GM19372 (cell line): ENCODE measurements at regions not wholly inside any gene's neighbourhood (a gene's known extent, or its start where the extent isn't known, plus 50 kb on each side); places are given as distances from the start of the nearest gene placed in this dataset.

Experiments
- ATAC-seq: cut with Tn5 transposase; IDR thresholded peaks from one replicate; pipeline ENCODE4 v1.9.1; 2021; ENCODE audit warnings: mild to moderate bottlenecking, low read depth, moderate library complexity; ENCODE audit not compliant: unreplicated experiment

DNA sequence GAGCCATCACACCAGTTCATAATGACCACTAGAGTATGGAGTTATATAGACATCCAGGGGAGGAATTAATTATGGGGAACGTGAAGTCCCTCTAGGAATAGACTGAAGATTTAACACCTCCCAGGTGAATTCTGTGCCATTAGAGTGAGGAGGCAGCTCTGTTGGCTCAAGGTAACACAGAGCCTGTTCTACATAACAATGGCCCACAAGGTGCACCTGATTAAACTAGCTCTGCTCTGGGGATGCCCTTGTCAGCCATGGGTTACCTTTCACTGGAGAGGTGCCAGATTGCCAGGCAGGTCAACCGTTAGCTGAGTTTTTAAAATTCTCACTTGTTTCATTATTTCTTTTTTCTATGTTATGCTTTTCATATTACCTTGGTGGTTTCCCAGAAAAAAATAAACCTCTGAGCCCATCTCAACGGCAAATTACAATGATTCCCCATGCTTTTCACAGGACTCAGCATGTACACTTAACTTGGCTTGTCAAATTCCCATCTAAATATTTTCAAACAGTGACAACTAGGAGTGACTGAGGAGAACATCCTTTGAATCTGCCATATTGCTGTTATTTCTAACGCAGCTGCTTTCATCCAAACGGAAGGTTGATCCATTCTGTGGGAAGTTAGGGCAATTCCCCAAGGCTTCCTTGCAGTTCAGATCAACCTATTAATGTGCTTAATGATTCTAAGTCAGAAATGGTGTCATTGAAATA, 512.9 kb downstream of the MCTP2 start:
- ATAC-seq: no peak

DNA sequence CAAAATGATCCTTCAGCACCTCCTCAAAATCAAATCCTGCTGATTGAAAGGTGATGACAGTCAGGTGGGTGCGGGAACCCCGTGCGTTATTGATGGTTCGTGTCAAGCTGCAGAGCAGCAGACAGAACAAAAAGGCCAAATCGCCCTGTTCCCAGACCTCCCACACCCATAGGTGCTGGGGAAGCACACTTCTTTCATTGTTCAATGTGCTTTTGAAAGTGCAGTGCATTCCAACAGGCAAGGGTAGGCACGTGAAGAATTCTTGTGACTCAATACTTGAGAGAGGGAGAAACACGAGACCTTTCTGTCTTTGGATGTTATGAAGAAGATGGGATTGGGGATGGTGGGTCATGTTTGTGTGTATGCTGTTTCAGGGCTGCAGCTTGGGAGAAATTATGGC, 514.0 kb downstream of the MCTP2 start:
- ATAC-seq: no peak

- no peak for ATAC-seq
Observed at GRCh38 chr15:94747510-94747909, 516.1 kb downstream of the MCTP2 start.

- no peak for ATAC-seq
Observed at GRCh38 chr15:94749811-94750617, 518.7 kb downstream of the MCTP2 start.

DNA sequence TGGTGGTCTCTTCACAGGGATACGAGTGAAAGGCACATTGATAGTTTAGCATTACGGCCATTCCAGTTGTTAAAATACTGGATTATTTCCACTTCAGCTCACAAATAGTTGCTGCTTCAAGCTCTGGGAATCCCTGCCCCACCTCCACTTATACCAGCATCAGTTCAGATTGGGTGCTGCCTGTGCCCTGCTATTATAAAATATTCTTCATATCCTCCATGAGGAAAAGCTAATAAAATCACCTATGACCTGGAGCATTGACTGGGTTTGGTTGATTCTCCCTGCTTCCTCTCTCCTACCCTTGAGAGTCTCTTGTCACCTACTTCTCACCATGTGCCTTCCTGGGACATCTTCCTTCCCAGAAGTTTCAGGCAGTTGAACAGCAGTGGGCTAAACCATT, 529.0 kb downstream of the MCTP2 start:
- ATAC-seq: no peak

GRCh38 chr15:94761574-94761973, 530.2 kb downstream of the MCTP2 start:
- no peak for ATAC-seq

- no peak for ATAC-seq
Observed at GRCh38 chr15:94769089-94769488, 537.7 kb downstream of the MCTP2 start.

- ATAC-seq: no peak
Observed at GRCh38 chr15:94770199-94770598, 538.8 kb downstream of the MCTP2 start.

DNA sequence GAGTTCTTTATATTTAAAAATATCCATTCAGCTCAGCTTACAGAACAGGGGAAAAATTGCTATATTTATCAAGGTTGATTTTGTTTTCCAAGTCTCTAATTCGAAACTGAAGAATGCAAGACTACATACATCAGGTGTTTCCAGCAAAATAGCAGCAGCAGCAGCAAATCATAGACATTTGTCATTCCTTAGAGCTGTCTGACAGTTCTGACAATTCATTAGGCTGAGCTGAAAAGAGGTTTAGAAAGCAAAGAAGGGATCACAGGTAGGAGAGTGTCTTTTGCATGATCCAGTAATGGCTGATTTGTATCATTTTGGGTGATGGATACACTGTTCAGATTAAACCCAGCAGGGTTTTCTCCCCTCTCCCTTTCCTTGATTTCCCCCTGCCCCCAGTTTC, 545.7 kb downstream of the MCTP2 start:
- no peak for ATAC-seq

- ATAC-seq: no peak
Observed at GRCh38 chr15:94778840-94779239, 547.5 kb downstream of the MCTP2 start.

DNA sequence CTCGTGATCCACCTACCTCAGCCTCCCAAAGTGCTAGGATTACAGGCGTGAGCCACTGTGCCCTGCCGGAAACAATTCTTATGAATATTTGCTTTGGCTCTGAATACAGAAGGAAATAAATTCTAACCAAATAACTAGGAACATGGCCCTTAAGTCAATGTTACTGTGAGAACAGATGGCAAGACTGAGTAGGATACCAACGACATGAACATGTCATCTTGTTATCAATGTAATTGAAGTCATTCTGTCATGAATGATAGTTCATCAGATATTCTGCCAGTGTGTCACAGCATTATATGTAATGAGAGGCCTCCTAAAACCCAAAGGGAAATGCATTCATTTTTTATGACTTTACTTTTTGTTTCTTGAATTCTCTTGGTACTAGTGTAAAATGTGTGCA, 548.8 kb downstream of the MCTP2 start:
- ATAC-seq: no peak

- ATAC-seq: no peak
Observed at GRCh38 chr15:94785091-94785490, 553.7 kb downstream of the MCTP2 start.

- ATAC-seq: no peak
Observed at GRCh38 chr15:94791008-94791407, 559.6 kb downstream of the MCTP2 start.

GRCh38 chr15:94791510-94791909, 560.1 kb downstream of the MCTP2 start:
- no peak for ATAC-seq

DNA sequence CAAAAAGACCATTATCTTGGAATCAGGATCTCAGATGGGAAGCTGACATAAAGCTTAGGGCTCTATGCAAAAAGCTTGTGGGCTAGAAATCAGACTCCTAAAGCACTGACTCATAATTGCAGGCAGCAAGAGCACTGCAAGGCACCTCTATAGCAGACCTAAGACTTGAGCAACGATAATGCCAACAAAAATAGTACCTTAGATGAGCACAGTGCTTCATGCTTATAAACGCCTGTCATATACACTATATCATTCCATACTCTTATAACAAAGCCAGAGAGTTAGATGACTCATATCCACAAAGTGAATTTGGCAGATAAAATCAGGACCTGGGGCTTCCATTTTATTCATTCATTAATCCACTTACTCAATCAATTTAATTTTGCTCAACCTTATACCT, 560.8 kb downstream of the MCTP2 start:
- no peak for ATAC-seq

DNA sequence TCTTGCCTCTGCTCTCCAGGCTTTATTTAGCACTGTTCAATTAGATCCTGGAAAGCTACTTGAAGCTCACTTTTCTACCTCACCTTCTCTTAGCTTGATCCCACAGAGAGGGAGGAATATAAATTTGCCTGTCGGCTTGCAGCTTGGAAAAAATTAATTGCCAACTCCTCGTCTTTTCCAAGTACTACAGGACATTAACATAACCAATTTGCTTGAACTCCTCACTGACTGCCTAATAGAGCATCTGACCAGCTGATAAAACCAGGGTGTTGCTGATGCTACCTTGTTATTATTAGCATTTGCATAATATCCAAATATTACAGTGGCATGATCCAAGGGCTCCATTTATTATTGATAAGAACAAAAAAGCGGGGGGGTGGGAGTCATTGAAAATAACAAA, 561.8 kb downstream of the MCTP2 start:
- ATAC-seq: no peak

DNA sequence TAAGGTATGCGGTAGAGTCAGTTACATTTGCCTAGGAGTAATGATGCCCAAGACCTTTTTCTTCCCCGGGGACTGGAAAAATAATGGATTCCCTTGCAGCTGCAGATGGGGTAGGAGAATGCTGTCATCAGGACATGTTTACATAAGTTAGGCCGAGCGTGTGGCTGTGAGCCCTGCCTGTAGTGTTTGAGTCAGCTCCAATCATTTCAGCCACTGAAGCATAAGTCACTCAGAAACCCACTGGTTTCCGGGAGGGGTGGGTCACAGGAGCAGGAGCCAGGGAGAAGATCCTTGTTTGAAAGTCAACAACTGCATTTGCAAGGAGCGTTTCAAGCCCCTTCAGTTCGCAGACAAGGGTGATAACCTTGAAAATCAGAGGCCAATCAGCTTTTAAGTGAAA, 562.3 kb downstream of the MCTP2 start:
- ATAC-seq: no peak

DNA sequence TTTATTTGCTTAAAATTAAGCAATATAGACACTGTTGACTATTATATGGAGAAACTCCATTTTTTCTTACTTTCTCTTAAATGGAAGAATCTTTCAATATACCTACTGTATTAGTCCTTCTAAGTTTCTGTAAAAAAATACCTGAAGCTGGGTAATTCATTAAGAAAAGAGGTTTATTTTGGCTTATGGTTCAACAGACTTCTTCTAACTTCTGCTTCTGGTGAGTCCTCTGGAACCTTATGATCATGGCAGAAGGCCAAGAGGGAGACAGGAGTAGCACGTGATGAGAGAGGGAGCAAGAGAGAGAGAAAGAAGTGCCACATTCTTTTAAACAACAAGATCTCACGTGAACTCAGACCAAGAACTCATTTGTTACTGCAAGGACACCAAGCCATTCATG, 573.3 kb downstream of the MCTP2 start:
- ATAC-seq: no peak

DNA sequence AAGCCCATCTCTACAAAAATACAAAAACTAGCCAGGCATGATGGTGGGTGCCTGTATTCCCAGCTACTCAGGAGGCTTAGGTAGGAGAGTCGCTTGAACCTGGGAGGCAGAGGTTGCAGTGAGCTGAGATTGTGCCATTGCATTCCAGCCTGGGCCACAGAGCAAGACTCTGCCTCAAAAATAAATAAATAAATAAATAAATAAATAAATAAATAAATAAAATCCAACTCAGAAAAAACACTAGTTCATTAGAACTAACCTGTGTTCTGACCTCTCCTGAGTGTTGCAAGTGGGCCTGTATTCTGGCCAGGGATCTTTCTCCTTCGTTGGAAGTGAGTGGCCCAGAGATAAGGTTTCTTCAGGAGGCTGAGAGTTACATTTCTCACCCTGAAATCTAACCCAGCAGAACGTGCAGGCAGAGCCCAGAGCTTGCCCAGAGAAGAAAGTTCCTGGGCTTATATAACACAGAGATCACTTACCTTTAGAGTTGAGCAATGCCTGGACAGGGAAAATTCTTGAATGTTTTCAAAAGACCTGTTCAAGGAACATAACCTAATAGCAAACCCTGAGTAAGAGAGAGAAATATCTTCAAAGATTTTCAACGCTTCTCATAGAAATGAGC, 583.9 kb downstream of the MCTP2 start:
- no peak for ATAC-seq

GRCh38 chr15:94815914-94816313, 584.6 kb downstream of the MCTP2 start:
- no peak for ATAC-seq
